ENCODE measurements at regions not wholly inside any gene's neighbourhood (a gene's known extent, or its start where the extent isn't known, plus 50 kb on each side); places are given as distances from the start of the nearest gene placed in this dataset.

DNA sequence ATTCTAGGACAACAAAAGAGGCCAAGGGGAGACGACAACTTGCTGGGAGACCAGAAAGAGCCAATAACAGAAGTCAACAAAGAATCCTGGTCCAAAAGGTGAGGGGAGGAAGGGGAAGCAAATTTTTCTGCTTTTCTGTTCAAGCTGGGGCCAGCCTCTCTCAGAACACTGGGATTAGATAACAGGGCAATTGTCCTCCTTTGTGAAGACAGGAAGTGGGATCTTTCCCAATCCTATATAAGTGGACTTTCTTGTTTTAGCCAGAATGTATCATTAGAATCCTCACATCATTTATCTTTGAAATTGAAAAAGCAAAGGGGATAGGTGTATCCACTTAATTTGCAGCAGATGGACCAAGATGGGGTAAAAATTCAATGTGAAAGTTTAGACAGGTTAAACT, 101.2 kb upstream of the COL21A1 start:
- DNase-seq (no peak), ATAC-seq (ENCODE audit: low read depth) (no peak)
- no peak overlapping the region for H3K4me3 ChIP-seq (ENCODE audit: insufficient read depth, low read depth, low read length)
- peak overlapping the region; percentile 46 for H2BK5ac ChIP-seq (ENCODE audit: low read depth, low read length, poor library complexity, severe bottlenecking)
- H3K14ac ChIP-seq (replicated peaks; ENCODE audit: low read depth, low read length): peak overlapping the region; percentile 75
- dilution Hi-C loops (cut with HindIII; ENCODE audit: low sequenced_read_pairs, unreplicated experiment) (no loop called here), intact Hi-C loops (cut with micrococcal nuclease) (no loop called here), in situ Hi-C loops (cut with MboI; ENCODE audit: low sequenced_read_pairs) (loop anchor here (25.0 kb wide), 1 partner anchor 964 kb away; the partner anchor contains the start of gene PRIM2)
- H3K4ac ChIP-seq (ENCODE audit: low read depth, low read length): peak overlapping the region; percentile 69
- TF ChIP-seq MXI1 (IDR thresholded peaks at IDR 0.05; ENCODE audit: borderline replicate concordance, low read depth, low read length) (no peak), POLR2A (IDR thresholded peaks at IDR 0.05; ENCODE audit: low read depth, low read length) (no peak), SMC3 (IDR thresholded peaks at IDR 0.05; ENCODE audit: low read depth, low read length) (no peak)
- H4K5ac ChIP-seq (ENCODE audit: low read depth, low read length): peak overlapping the region; percentile 74; the same call in 1 of the 2 replicates
- H3K4me1 ChIP-seq (ENCODE audit: control insufficient read depth, insufficient read depth, low read length): peaks cover 9% of the 10 kb centered on the region; the same call in 1 of the 2 replicates
- no peak overlapping the region for H3K9ac ChIP-seq (ENCODE audit: low read depth, low read length)
- POLR2A ChIA-PET (ENCODE audit: unreplicated experiment): no interaction called here
- peak overlapping the region; percentile 93; the same call in 1 of the 2 replicates for H2BK20ac ChIP-seq (ENCODE audit: low read depth, low read length)
- WGBS, 2 experiments (ENCODE audit: extremely low coverage in 2 of 2, insufficient read length in 1 of 2): no CpG with 5 or more reads among the region's 1 CpG
- H3K27ac ChIP-seq (ENCODE audit: insufficient read depth, low read length): no peak overlapping the region
- H3K4me2 ChIP-seq (ENCODE audit: low read depth, low read length): no peak overlapping the region
- H2AK9ac ChIP-seq (replicated peaks; ENCODE audit: low read depth, low read length, poor library complexity): peak overlapping the region; percentile 12
- peak overlapping the region; percentile 61; the same call in 1 of the 2 replicates for H3K18ac ChIP-seq (ENCODE audit: low read depth, low read length)
- H2AFZ ChIP-seq (replicated peaks; ENCODE audit: low read length, poor library complexity): no peak overlapping the region
- H3K36me3 ChIP-seq (ENCODE audit: control insufficient read depth, insufficient read depth, low read length): no peaks in the 10 kb centered on the region
- H2BK120ac ChIP-seq (ENCODE audit: low read depth, low read length): peak overlapping the region; percentile 77
- no peaks in the 10 kb centered on the region for H3K79me1 ChIP-seq (ENCODE audit: low read depth in 1 of 2, low read length in 2 of 2)
- peak overlapping the region; percentile 45 to 86; a peak in 2 of 4 replicates for H4K8ac ChIP-seq (ENCODE audit: low read depth in 2 of 2, low read length in 2 of 2)
- H3K56ac ChIP-seq (ENCODE audit: extremely low read depth, insufficient read depth, low read length): no peak overlapping the region
- CTCF ChIA-PET: no interaction called here
- peak overlapping the region; percentile 60 for H4K91ac ChIP-seq (ENCODE audit: insufficient read depth, low read depth, low read length)
- H3K9me3 ChIP-seq (ENCODE audit: control insufficient read depth, insufficient read depth, low read length): peaks cover 4% of the 10 kb centered on the region; the same call in 1 of the 2 replicates
- H2BK15ac ChIP-seq (ENCODE audit: low read depth, low read length): peak overlapping the region; percentile 35
- no TSS peak for BruUV-seq (replicated peaks)
- H4K20me1 ChIP-seq (ENCODE audit: insufficient read depth, low read length): no peaks in the 10 kb centered on the region
- peaks cover 13% of the 10 kb centered on the region for H3K9me1 ChIP-seq (ENCODE audit: insufficient read depth, low read length)
- H2AK5ac ChIP-seq (ENCODE audit: low read depth, low read length): peak overlapping the region; percentile 68
- no peaks in the 10 kb centered on the region for H3K27me3 ChIP-seq (ENCODE audit: control insufficient read depth, insufficient read depth, low read length)
- 0 out of 2 replicates have a peak overlapping the region, but pooled peaks have one; percentile 45 for H3K23ac ChIP-seq (ENCODE audit: low read depth, low read length)

All from IMR-90 (cell line).